GM12801 (cell line): ENCODE measurements at regions not wholly inside any gene's neighbourhood (a gene's known extent, or its start where the extent isn't known, plus 50 kb on each side); places are given as distances from the start of the nearest gene placed in this dataset.

Experiments used
- CTCF ChIP-seq: IDR thresholded peaks from one replicate; pipeline ENCODE4 v1.5.1; 2011; ENCODE audit warnings: control low read depth; ENCODE audit not compliant: insufficient read length; ENCODE audit errors: extremely low read depth

GRCh38 chr14:86020841-86021240 is 490.9 kb downstream of the FLRT2 start:
- no peak for TF ChIP-seq CTCF

- no peak for TF ChIP-seq CTCF
Measured at GRCh38 chr14:86015941-86016340, 486.0 kb downstream of the FLRT2 start.

GRCh38 chr14:86015511-86015910 is 485.6 kb downstream of the FLRT2 start:
- no peak for TF ChIP-seq CTCF

GRCh38 chr14:86013641-86014040 is 483.7 kb downstream of the FLRT2 start:
- no peak for TF ChIP-seq CTCF

GRCh38 chr14:86012461-86012860 is 482.5 kb downstream of the FLRT2 start:
- TF ChIP-seq CTCF: no peak

- no peak for TF ChIP-seq CTCF
Measured at GRCh38 chr14:86003998-86004397, 474.1 kb downstream of the FLRT2 start.

GRCh38 chr14:85996551-85996950 is 466.6 kb downstream of the FLRT2 start:
- no peak for TF ChIP-seq CTCF

- no peak for TF ChIP-seq CTCF
Measured at GRCh38 chr14:85991156-85991555, 461.2 kb downstream of the FLRT2 start.
